HuH-7.5 (cell line): ENCODE measurements at regions not wholly inside any gene's neighbourhood (a gene's known extent, or its start where the extent isn't known, plus 50 kb on each side); places are given as distances from the start of the nearest gene placed in this dataset.
A peak's percentile ranks its signal among the peaks of the same experiment; 100 is the strongest.
"Not testable (repeated sequence)": the region's sequence is repeated elsewhere in the genome, so short reads cannot be mapped to it uniquely, and the experiment has no call there.

Experiments
- DNase-seq: peaks from one replicate; pipeline ENCODE4 v3.0.0; 2011; ENCODE audit warnings: low spot score

- DNase-seq: no peak
Observed at GRCh38 chr5:57394421-57395210, 88.0 kb downstream of the ACTBL2 start.

- DNase-seq: no peak
Observed at GRCh38 chr5:57386958-57387357, 95.7 kb downstream of the ACTBL2 start.

- peak; percentile 23 for DNase-seq
Observed at GRCh38 chr5:57383093-57383861, 99.3 kb downstream of the ACTBL2 start.

DNA sequence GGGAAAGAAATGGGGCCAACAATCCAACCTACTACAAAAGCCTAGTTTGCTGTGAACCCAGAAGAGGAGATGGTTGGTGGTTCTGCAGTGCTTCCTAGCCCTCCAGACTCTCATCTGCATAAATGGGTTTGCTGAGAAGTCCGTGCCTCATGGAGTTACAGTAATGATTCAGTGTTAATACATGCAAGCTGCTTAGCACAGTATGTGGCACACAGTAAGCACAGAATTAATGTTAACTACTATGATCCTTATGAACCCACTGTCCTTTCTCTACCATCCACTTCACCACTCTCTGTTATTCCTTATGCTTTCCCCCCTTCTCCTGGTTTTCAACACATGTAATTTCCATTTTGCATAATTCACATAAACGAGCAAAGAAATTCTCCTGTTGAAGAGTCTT, 100.0 kb downstream of the ACTBL2 start:
- no peak for DNase-seq

GRCh38 chr5:57370376-57370775, 112.2 kb downstream of the ACTBL2 start:
- DNase-seq: no peak

GRCh38 chr5:57368010-57368409, 114.6 kb downstream of the ACTBL2 start:
- no peak for DNase-seq

GRCh38 chr5:57366744-57367143, 115.9 kb downstream of the ACTBL2 start:
- DNase-seq: peak; percentile 9

DNA sequence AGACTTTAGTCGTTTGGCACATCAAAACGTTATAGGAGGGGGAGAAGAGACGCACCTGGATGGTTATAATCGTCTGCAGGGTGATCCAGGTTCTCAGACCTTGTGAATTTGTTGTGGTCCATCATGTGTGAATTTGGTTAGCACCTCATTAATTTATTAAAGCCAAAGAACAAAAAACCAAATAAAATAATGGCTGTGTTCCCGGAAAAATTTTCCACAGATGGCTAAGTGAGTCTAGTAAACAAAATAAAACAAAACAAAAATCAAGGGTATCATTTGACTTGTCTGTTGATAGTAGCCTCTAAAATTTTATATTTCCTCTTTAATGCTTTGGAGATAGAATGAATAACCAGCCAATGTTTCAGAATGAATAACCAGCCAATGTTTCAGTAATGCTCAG, 119.7 kb downstream of the ACTBL2 start:
- DNase-seq: no peak

DNA sequence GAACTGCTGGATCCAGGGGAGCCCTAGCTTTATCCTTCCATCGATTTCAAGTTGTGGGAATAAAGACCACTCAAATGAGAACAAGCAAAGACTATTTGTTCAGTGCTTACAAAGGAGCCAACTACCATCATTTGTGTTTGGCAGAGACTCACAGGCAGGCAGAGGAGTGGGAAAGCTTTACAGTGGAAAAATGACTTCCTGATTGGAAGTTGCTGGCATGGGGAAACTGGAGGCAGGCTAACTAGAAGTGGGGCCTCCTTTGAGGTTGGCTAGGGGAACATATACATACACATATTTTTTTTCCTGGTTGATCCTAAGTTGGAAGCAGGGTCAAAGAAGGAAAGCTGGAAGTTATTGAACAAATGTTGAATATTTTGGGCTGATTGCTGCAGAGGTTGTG, 121.7 kb downstream of the ACTBL2 start:
- DNase-seq: no peak

GRCh38 chr5:57358796-57359592, 123.6 kb downstream of the ACTBL2 start:
- no peak for DNase-seq

GRCh38 chr5:57356850-57357249, 125.8 kb downstream of the ACTBL2 start:
- not testable (repeated sequence) for DNase-seq

- no peak for DNase-seq
Observed at GRCh38 chr5:57349214-57349613, 133.4 kb downstream of the ACTBL2 start.

- no peak for DNase-seq
Observed at GRCh38 chr5:57348376-57349140, 134.1 kb downstream of the ACTBL2 start.

DNA sequence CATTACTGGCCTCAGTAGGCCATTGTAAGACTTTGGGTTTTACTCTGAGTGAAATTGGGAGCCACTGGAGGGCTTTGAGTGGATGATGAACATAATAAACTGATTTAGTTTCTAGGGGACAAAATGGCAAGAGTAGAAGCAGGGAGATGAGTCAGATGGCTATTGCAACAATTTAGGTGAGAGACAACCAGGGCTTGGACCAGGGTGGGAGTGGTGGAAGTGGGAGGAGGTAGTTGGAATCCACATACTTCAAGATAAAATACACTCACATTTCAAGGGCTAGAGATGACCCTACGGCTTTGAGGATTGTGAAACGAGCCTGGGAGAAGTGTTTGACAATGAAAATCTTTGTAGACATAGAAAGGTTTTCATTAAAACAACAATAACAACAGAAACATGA, 136.3 kb downstream of the ACTBL2 start:
- DNase-seq: no peak

GRCh38 chr5:57341380-57341979, 141.1 kb downstream of the ACTBL2 start:
- no peak for DNase-seq

DNA sequence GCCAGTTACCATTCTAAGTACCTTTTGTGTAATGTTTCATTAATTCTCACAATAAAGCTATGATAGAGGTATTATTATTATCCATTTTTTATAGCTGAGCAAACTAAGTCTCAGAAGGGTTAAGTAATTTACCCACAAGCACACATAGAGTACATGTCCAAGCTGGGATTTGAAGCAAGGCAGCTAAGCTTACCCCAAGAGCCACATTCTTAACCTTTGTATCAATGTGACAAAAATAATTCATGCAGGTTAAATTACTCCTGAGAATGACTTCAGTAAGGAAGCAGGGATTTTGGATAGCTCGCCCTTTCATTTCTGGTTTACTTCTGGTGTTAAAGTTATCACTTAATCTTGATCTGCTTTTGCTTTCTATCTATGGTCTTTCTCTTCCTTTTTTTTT, 141.9 kb downstream of the ACTBL2 start:
- no peak for DNase-seq

- DNase-seq: no peak
Observed at GRCh38 chr5:57339521-57339920, 143.1 kb downstream of the ACTBL2 start.

DNA sequence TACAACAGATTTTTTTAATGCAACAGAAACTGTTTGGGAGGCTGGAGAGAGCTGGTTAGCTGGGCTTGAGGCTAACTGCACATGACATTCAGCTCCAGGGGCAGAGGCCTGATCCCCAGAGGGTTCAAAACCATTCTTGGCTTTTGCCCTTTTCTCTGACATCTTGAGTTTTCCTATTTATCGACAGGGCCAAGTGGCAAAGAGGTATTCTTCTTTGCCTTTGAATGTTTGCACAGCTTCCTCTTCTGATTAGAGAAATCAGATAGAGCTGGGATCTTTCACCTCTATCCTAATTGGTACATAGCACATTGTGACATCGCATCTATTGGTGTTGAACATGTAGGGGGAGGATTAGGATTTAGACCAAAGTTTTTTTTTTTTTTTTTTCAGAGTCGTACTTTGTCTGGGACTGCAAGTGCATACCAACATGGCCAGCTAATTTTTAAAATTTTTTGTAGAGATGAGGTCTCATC, 143.7 kb downstream of the ACTBL2 start:
- no peak for DNase-seq

GRCh38 chr5:57338068-57338867, 144.3 kb downstream of the ACTBL2 start:
- DNase-seq: no peak

DNA sequence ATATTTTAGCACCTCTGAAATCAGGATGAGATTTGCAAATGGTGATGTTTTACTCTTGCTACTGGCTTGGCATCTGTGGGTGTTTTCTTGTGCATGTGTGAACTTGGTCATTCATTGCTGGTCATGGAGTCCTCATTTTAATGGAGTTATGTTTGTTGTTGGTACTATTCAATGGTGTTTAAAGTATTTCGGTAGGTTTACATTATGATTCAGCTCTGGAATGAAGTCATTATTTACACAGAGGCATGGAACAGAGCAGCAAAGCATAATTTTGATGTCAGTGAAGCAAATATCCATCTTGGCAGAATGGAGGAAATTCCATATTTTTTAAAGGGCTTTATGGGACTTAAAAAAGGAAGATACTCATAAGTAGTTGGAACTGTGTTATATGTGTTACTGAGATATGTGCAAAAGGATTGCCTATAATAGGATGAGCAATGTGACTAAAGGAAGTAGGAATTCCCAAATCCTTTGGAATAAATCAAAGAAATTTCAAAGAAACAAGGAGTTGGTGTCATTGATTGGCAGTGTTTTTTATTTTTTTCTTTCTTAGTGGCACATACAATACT, 147.4 kb downstream of the ACTBL2 start:
- DNase-seq: no peak
